NCI-H2029 treated with DMSO at 0.1 percent for 48 hours (cell line): ENCODE measurements at regions not wholly inside any gene's neighbourhood (a gene's known extent, or its start where the extent isn't known, plus 50 kb on each side); places are given as distances from the start of the nearest gene placed in this dataset.

Experiments
- DNase-seq: peaks from one replicate; lab custom pipeline; 2025; lab: John Stamatoyannopoulos, UW

DNA sequence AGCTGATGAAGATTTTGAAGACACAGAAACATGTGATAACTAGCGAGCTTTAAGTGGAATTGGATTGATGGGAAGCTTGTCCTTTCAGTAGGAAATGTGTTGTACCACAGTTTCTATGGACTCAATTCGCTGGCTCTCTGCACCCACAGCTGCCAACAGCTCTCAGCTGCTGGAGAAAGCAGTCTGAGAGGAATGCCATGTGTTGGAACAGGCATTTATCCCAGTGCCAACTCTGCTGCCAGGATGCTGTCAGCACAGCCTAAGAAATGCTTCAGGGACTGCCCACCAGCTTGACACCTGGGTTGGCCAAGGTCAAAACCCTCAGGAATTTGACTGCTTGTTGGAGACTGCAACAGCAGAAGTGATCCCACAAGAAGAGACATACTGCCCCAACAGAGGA is 193.0 kb upstream of the THSD7B start:
- DNase-seq = no peak

GRCh38 chr2:136557203-136557602 is 208.1 kb upstream of the THSD7B start:
- DNase-seq = no peak

- DNase-seq = no peak
These were observed 215.2 kb upstream of the THSD7B start for GRCh38 chr2:136550181-136550580.

- DNase-seq = no peak
These were observed 226.0 kb upstream of the THSD7B start for GRCh38 chr2:136539355-136539754.

GRCh38 chr2:136538489-136538888 is 226.9 kb upstream of the THSD7B start:
- DNase-seq = no peak

- DNase-seq = no peak
These were observed 230.5 kb upstream of the THSD7B start for GRCh38 chr2:136534811-136535210.

DNA sequence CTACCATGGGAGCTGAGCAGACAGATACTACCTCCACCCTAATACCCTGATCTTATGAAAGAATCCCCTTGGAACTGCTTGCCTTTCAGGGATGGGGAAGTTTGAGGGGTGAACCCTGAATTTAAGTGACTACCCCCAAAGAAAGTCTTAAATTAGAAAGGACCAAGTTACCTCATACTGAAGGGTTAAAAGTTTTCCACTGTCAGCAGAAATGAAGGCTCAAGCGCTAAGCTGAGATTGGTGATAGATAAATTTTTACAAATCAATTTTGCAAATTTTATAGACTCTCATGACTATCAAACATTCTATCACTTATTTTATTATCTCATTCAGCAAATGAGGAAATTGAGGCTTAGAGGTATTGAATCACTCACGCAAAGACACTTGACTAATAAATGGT is 233.2 kb upstream of the THSD7B start:
- DNase-seq = no peak

- no peak for DNase-seq
These were observed 233.6 kb upstream of the THSD7B start for GRCh38 chr2:136531731-136532130.

GRCh38 chr2:136530146-136530545 is 235.2 kb upstream of the THSD7B start:
- no peak for DNase-seq

DNA sequence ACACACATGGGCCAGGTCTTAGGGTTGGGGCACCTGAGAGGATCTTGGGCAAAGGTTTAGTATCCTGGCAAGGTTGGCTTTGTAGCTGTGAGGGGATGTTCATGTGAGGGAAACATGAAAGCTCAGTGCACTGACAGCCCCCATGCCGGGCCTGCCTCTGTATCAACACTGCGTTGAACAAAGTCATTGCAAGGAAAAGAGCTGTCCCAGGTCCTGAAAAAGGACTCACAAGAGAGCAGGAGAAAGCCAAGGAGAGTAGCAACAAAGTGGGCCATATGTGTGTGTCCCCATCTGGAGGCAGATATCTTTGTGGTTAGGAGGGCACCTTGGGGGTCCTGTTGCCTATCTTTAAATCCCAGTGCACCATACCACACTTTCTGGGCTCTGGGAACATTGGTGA is 237.8 kb upstream of the THSD7B start:
- DNase-seq = no peak

DNA sequence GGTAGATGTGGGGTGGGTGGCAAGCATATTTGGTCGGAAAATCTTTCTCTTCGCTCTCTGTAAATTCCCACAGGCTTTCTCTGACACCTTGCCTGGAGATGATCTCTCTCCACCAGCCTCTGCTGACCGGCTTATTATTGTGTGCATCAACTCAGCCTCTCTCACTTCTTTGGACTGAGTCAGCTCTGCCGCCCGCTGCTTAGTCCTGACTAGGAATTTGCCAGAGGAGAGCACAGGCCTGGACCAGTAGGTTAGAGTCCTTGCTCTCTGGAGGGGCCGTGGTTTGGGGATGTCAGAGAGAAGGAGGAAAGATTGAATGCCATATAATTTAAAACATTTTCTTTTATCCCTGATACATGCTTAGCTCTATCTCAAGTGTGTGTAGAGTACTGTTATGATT is 242.6 kb upstream of the THSD7B start:
- DNase-seq = no peak

DNA sequence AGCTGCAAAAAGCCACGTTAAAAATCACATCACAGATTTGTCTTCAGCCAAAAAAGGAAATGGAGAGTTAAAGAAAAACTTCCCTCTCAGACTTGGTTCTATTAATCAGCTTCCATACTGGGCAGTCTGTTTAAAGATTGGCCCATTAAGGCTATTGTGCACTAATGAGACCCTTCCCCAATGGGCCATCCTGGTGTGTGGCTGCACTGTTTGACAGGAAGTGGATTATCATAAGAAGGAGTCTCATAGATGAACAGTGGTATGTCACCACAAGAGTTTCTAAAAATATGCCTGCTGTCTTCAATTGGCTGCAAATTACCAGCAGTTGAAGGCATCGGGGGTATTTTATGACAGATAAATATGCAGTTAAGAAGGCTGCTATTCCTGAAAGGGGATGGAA is 247.6 kb upstream of the THSD7B start:
- no peak for DNase-seq

GRCh38 chr2:136510244-136510643 is 255.1 kb upstream of the THSD7B start:
- no peak for DNase-seq

DNA sequence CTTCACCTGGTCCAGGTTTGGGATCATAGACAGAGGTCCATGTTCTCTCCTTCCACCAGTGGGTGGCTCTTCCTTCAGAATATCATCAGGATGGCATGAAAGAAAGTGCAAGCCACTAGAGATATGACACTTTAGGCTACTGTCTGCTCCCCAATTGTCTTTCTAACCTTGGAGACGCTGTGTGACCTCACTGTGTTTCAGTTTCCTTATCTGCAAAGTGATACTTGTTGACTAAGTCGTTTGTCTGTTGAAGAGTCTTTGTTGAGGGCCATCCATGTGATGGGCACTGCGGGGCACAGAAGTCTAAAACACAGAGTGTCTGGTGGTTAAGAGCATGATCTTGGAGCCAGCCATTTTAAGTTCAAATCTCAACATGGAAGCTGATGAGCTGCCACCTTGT is 259.9 kb upstream of the THSD7B start:
- no peak for DNase-seq

- no peak for DNase-seq
These were observed 262.7 kb upstream of the THSD7B start for GRCh38 chr2:136502660-136503059.

GRCh38 chr2:136497709-136498108 is 267.6 kb upstream of the THSD7B start:
- no peak for DNase-seq

DNA sequence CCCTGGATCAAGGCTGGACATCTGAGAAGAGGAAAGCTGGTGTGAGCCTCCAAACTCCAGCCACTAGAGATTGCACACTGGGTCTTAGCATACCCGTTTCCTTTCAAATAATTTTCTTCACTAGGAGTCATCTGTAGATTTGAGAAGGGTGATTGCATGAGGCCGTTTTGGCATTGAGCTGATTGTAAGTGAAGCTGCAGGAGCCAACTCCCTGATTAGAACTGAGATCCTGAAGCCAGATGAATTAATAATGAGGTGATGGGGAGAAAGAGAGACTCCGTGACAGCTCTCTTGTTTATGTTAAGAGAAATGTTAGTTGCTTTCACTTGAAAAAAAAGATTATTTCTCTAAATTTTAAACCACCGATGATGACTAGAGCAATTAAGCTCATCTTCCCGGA is 268.4 kb upstream of the THSD7B start:
- DNase-seq = no peak

DNA sequence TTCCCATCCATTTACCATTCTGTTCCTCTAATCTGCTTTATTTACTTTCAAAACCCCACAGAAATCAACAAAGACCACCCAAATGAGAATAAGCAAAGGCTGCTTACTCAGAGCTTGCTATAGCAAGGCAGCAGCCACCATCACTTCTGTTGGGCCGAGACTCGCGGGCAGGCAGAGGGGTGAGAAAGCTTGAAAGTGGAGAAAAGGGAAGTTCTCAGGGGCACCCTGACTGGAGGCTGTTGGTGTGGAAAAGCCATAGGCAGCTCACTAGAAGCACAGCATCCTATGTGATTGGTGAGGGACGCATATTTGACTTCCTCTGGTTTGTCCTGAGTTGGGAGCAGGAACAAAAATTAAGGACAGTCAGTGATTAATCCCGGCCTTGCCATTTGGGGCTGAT is 269.7 kb upstream of the THSD7B start:
- no peak for DNase-seq

DNA sequence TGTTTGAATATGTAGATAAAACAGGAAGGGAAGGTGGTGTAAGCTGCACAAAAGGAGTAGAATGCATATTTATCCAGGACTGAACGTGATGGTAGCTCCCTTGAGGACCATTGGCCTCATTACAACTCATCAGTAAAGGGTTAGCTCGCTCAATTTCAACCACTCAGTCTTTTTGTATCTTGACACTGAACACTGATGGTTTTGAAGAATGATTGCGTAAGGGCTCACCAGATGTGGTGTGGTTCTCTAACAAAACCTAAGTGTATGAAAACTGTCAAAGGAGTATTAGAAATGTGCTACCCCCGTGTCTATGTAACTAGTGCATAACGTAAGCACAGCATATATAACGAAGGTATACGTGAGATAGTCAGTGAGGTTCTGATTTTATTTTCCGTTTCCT is 272.4 kb upstream of the THSD7B start:
- DNase-seq = no peak

DNA sequence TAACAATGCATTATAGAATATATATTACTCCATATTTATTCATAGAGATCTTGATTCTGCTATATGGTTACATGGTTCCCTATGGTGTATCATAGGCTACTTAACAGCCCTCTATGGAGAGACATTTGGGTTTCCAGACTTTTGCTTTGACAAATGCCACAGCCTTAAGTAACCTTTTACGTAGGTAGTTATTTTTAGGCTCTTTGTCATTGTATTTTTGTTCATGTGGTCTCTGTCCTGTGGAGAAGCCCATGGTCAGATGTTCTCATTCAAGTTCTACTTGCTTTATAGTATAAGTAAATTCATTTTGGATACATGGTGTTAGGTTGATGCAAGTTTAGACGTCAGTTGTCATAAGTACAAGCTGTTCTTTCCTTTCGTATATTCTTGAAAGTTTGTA is 275.2 kb upstream of the THSD7B start:
- no peak for DNase-seq

GRCh38 chr2:136487421-136487820 is 277.9 kb upstream of the THSD7B start:
- no peak for DNase-seq

DNA sequence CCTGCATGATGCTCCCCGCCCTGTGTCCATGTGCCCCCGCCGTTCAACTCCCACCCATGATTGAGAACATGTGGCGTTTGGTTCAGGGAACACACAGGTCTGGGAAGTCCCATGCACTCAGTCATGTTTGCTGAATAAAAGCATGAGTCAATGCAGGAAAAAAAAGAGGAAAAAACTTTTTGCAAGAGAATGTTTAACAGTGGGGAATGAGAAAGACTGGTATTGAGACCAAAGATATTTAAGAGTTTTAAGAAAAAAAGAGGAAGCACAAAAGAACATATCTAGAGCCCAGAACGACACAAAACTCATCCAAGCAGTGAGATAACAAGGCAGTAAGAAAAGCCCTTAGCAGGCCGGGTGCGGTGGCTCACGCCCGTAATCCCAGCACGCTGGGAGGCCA is 279.2 kb upstream of the THSD7B start:
- DNase-seq = no peak

DNA sequence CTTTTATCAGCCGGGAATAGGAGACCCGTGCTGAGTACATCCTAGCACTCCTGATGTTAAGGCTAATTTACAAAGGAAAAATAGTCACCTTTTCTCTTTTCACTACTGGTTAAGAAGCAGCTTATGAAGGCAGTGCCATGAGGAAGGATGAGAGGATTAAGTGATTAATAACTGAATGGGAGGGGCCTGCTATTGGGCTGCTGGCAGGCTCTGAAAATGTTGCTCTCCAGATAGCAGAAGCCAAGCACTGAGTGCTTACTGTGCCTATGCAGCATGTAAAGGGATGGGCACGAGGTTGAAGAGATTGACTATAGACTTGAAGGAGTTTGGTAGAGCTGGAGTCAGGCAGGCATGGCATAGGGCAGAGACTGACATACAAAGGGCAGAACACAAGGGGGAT is 282.4 kb upstream of the THSD7B start:
- DNase-seq = no peak

DNA sequence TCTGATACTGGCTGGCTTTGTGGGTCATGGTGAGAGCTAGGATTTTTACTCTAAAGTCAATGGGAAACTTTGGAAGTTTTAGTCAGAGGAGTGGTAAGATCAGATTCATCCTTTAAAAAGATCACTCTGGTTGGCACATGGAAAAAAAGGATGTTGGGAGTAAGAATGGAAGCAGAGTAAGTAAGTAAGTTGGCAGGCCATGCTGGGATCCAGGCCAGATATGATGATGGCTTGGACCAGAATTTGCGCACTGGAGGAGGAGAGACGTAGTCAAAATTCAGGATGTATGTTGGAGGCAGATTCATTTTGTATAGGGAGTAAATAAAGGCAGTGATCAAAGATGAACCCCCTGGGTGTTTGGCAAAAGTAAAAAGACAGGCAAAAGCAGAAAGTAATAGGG is 283.3 kb upstream of the THSD7B start:
- no peak for DNase-seq

DNA sequence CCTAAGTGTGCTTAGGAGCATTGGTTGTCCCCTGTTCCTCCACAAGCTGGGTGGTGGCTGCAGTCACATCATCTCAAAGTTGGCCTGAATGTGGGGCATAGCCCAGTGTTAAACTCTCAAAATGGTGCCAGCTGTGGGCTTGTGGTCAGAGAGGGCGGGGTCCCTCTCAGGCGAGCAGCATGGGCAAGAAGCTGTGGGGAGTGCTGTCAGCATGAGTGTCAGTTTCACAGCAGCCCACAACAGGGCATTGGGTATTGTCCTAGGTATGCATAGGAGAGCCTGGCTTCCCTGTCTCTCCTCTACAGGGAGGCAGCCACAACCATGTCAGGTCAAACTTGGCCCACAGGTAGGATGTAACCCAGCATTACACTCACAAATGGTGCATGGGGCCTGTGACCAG is 285.6 kb upstream of the THSD7B start:
- no peak for DNase-seq
